Vagina (tissue), 2 donors: ENCODE measurements at regions not wholly inside any gene's neighbourhood (a gene's known extent, or its start where the extent isn't known, plus 50 kb on each side); places are given as distances from the start of the nearest gene placed in this dataset.

ENCODE experiments used
- POLR2AphosphoS5 ChIP-seq, 2 donors: sonication (generic); formaldehyde crosslinking; IDR thresholded peaks; one replicate each; pipeline ENCODE4 v1.9.0; 2017; ENCODE audit warnings: antibody characterized with exemption in 2 of 2, mild to moderate bottlenecking in 2 of 2, low read depth in 1 of 2; ENCODE audit not compliant: insufficient read depth in 1 of 2
- TF ChIP-seq, protein P1 (sequence below), 3 experiments: fragments of 450-650 bp in 2 of 3; fragments of 200-600 bp in 1 of 3; sonication (generic) in 1 of 3; IDR thresholded peaks; one replicate each; pipeline ENCODE4 v1.5.1; 2017 to 2019; ENCODE audit warnings: antibody characterized with exemption in 3 of 3, mild to moderate bottlenecking in 2 of 3, moderate library complexity in 2 of 3

DNA sequence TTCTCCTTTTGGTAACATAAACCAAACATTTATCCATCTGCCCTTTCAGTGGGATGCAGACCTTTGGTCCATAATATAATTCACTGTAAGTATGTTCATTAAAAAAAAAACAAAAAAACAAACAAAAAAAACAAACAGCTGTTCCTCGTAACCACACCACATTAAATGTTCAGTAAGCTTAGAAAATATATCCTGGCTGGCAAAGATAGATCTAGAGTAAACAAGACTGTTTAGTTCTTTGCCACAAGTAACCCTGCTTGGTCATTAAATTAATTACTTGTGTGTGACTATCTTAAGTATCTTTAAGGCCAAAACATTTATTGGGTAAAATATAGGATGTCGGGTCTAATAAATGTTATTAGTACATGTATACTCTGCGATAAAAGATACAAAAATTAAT lies 1717.1 kb downstream of the EFNA5 start:
- TF ChIP-seq, protein P1, sequence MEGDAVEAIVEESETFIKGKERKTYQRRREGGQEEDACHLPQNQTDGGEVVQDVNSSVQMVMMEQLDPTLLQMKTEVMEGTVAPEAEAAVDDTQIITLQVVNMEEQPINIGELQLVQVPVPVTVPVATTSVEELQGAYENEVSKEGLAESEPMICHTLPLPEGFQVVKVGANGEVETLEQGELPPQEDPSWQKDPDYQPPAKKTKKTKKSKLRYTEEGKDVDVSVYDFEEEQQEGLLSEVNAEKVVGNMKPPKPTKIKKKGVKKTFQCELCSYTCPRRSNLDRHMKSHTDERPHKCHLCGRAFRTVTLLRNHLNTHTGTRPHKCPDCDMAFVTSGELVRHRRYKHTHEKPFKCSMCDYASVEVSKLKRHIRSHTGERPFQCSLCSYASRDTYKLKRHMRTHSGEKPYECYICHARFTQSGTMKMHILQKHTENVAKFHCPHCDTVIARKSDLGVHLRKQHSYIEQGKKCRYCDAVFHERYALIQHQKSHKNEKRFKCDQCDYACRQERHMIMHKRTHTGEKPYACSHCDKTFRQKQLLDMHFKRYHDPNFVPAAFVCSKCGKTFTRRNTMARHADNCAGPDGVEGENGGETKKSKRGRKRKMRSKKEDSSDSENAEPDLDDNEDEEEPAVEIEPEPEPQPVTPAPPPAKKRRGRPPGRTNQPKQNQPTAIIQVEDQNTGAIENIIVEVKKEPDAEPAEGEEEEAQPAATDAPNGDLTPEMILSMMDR (IDR thresholded peaks at IDR 0.05): no peak
- no peak for TF ChIP-seq POLR2AphosphoS5 (IDR thresholded peaks at IDR 0.05; ENCODE audit: insufficient read depth in 1 of 2, low read depth in 1 of 2)
